SK-N-SH (cell line): ENCODE measurements at regions not wholly inside any gene's neighbourhood (a gene's known extent, or its start where the extent isn't known, plus 50 kb on each side); places are given as distances from the start of the nearest gene placed in this dataset.

Experiments used
- CHD2 ChIP-seq: fragments of 150-350 bp; IDR thresholded peaks from 2 replicates; pipeline ENCODE4 v1.6.1; 2018; ENCODE audit warnings: low read length; ENCODE audit not compliant: partially characterized antibody
- ELF1 ChIP-seq: IDR thresholded peaks from 2 replicates; pipeline ENCODE4 v1.4.0; 2012
- EZH2phosphoT487 ChIP-seq: fragments of 200-600 bp; sonication (generic); IDR thresholded peaks from 2 replicates; pipeline ENCODE4 v1.6.1; 2017; ENCODE audit warnings: low read depth, mixed run types, mild to moderate bottlenecking, antibody characterized with exemption, moderate library complexity, borderline replicate concordance
- FOSL2 ChIP-seq: IDR thresholded peaks from 2 replicates; pipeline ENCODE4 v1.4.0; 2012; ENCODE audit warnings: low read depth, mild to moderate bottlenecking, moderate library complexity, borderline replicate concordance
- FOXM1 ChIP-seq: IDR thresholded peaks from 2 replicates; pipeline ENCODE4 v1.4.0; 2012; ENCODE audit warnings: low read depth, mild to moderate bottlenecking
- JUND ChIP-seq: IDR thresholded peaks from 2 replicates; pipeline ENCODE4 v1.4.0; 2012
- POLR2AphosphoS5 ChIP-seq: IDR thresholded peaks from 2 replicates; pipeline ENCODE4 v1.6.1; 2012; ENCODE audit warnings: low read depth, low read length
- RAD21 ChIP-seq: IDR thresholded peaks from 2 replicates; pipeline ENCODE4 v1.6.1; 2012; ENCODE audit warnings: mild to moderate bottlenecking, low read length
- SIN3A ChIP-seq: IDR thresholded peaks from 2 replicates; pipeline ENCODE4 v1.6.1; 2012; ENCODE audit warnings: low read depth, mild to moderate bottlenecking, low read length, moderate library complexity, borderline replicate concordance
- TAF1 ChIP-seq: IDR thresholded peaks from 2 replicates; pipeline ENCODE4 v1.6.1; 2012; ENCODE audit warnings: low read depth, mild to moderate bottlenecking, low read length, moderate library complexity, borderline replicate concordance
- TF ChIP-seq, protein P1 (sequence below): fragments of 200-600 bp; sonication (generic); IDR thresholded peaks from 2 replicates; pipeline ENCODE4 v1.6.1; 2017; ENCODE audit warnings: antibody characterized with exemption, mild to moderate bottlenecking, moderate library complexity
- TF ChIP-seq, protein P2 (sequence below): IDR thresholded peaks from 2 replicates; pipeline ENCODE4; 2012
- TF ChIP-seq, protein P3 (sequence below): IDR thresholded peaks from 2 replicates; pipeline ENCODE4 v1.4.0; 2012; ENCODE audit warnings: low read depth
- TF ChIP-seq, protein P4 (sequence below): IDR thresholded peaks from 2 replicates; pipeline ENCODE4 v1.6.1; 2012; ENCODE audit warnings: mild to moderate bottlenecking, low read depth, low read length, moderate library complexity

DNA sequence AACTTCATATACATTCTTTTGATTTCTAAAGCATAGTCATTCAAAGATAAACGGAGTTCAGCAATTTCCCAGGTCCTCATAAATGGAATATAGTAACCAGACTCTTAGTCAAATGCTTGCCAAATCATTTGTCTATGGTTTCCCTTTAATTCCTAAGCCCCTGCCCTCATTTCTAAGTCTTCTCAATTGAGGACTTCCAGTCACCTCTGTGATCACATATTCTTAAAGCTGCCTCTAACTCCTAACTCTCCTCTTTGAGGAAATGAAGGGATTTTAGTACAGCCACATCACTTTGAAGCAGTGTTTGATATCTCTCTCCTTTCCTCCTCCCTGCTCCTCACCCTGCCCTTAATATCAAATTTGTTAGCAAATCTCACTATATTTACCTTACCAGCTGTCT is 58.7 kb downstream of the PLEKHG1 start:
- no peak for TF ChIP-seq FOSL2
- TF ChIP-seq, protein P1, sequence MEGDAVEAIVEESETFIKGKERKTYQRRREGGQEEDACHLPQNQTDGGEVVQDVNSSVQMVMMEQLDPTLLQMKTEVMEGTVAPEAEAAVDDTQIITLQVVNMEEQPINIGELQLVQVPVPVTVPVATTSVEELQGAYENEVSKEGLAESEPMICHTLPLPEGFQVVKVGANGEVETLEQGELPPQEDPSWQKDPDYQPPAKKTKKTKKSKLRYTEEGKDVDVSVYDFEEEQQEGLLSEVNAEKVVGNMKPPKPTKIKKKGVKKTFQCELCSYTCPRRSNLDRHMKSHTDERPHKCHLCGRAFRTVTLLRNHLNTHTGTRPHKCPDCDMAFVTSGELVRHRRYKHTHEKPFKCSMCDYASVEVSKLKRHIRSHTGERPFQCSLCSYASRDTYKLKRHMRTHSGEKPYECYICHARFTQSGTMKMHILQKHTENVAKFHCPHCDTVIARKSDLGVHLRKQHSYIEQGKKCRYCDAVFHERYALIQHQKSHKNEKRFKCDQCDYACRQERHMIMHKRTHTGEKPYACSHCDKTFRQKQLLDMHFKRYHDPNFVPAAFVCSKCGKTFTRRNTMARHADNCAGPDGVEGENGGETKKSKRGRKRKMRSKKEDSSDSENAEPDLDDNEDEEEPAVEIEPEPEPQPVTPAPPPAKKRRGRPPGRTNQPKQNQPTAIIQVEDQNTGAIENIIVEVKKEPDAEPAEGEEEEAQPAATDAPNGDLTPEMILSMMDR: no peak
- TF ChIP-seq TAF1: no peak
- no peak for TF ChIP-seq ELF1
- no peak for TF ChIP-seq CHD2
- no peak for TF ChIP-seq SIN3A
- no peak for TF ChIP-seq EZH2phosphoT487
- TF ChIP-seq, protein P2, sequence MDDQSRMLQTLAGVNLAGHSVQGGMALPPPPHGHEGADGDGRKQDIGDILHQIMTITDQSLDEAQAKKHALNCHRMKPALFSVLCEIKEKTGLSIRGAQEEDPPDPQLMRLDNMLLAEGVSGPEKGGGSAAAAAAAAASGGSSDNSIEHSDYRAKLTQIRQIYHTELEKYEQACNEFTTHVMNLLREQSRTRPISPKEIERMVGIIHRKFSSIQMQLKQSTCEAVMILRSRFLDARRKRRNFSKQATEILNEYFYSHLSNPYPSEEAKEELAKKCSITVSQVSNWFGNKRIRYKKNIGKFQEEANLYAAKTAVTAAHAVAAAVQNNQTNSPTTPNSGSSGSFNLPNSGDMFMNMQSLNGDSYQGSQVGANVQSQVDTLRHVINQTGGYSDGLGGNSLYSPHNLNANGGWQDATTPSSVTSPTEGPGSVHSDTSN: no peak
- no peak for TF ChIP-seq FOXM1
- TF ChIP-seq, protein P3, sequence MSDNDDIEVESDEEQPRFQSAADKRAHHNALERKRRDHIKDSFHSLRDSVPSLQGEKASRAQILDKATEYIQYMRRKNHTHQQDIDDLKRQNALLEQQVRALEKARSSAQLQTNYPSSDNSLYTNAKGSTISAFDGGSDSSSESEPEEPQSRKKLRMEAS: no peak
- TF ChIP-seq JUND: no peak
- no peak for TF ChIP-seq RAD21
- TF ChIP-seq, protein P4, sequence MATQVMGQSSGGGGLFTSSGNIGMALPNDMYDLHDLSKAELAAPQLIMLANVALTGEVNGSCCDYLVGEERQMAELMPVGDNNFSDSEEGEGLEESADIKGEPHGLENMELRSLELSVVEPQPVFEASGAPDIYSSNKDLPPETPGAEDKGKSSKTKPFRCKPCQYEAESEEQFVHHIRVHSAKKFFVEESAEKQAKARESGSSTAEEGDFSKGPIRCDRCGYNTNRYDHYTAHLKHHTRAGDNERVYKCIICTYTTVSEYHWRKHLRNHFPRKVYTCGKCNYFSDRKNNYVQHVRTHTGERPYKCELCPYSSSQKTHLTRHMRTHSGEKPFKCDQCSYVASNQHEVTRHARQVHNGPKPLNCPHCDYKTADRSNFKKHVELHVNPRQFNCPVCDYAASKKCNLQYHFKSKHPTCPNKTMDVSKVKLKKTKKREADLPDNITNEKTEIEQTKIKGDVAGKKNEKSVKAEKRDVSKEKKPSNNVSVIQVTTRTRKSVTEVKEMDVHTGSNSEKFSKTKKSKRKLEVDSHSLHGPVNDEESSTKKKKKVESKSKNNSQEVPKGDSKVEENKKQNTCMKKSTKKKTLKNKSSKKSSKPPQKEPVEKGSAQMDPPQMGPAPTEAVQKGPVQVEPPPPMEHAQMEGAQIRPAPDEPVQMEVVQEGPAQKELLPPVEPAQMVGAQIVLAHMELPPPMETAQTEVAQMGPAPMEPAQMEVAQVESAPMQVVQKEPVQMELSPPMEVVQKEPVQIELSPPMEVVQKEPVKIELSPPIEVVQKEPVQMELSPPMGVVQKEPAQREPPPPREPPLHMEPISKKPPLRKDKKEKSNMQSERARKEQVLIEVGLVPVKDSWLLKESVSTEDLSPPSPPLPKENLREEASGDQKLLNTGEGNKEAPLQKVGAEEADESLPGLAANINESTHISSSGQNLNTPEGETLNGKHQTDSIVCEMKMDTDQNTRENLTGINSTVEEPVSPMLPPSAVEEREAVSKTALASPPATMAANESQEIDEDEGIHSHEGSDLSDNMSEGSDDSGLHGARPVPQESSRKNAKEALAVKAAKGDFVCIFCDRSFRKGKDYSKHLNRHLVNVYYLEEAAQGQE: no peak
- no peak for TF ChIP-seq POLR2AphosphoS5
